Epithelial cell of prostate (primary cell): ENCODE measurements at regions not wholly inside any gene's neighbourhood (a gene's known extent, or its start where the extent isn't known, plus 50 kb on each side); places are given as distances from the start of the nearest gene placed in this dataset.
"Not testable (repeated sequence)": the region's sequence is repeated elsewhere in the genome, so short reads cannot be mapped to it uniquely, and the experiment has no call there.

Experiments
- DNase-seq: peaks from one replicate; pipeline ENCODE4 v3.0.0-alpha.2; 2011; ENCODE audit warnings: low read depth, low spot score
- H3K27ac ChIP-seq: fragments of 450-650 bp; 2 replicates; pipeline ENCODE4 v1.5.1; 2017; ENCODE audit warnings: mild to moderate bottlenecking

GRCh38 chr1:116847688-116848531, 61.8 kb upstream of the PTGFRN start:
- no peak overlapping the region for H3K27ac ChIP-seq
- DNase-seq, result no peak

- H3K27ac ChIP-seq, result no peak overlapping the region
- DNase-seq, result no peak
These were observed 59.3 kb upstream of the PTGFRN start for GRCh38 chr1:116850436-116850835.

- not testable (repeated sequence) for H3K27ac ChIP-seq, DNase-seq
These were observed 58.5 kb upstream of the PTGFRN start for GRCh38 chr1:116851189-116851588.

DNA sequence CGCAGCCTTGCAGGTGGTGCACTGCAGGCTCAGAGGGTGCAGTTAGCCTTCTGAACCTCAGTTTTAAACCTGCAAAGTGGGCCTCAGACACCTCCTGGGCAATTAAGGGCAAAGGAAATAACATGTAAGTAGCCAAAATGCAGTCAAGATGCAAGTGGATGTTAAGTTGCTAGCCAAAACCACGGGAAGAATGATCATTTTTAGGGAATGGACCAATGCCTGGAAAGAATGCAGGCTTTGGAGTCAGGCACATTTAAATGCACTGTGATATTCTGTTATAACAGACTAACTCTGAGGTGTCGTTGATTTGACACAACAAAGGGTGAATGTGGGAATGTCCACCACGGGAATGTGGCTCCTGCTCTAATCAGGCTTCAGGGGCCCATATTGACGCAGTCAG, 57.9 kb upstream of the PTGFRN start:
- DNase-seq, result no peak
- H3K27ac ChIP-seq, result no peak overlapping the region

- DNase-seq, result no peak
- no peak overlapping the region for H3K27ac ChIP-seq
These were observed 57.3 kb upstream of the PTGFRN start for GRCh38 chr1:116852367-116852766.

DNA sequence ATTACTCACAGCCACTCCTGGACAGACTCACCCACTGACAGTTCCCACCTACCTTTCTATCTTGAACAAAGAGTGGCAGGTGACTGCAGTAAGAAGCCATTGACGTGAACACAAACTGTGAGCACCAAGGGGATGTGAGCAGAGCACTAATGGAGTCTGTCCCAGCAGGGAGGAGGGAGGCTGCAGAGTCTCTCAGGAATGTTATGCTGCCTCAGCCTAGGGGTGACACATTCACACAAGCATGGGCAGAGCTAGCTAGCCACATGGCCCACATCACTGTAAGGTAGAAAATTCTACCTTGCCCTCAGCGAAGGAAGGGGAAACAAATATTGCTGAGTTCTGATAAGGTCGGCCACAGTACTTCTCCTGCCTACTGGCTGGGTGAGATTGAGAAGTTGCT, 56.8 kb upstream of the PTGFRN start:
- H3K27ac ChIP-seq, result peak overlapping the region; percentile 47
- DNase-seq, result no peak

DNA sequence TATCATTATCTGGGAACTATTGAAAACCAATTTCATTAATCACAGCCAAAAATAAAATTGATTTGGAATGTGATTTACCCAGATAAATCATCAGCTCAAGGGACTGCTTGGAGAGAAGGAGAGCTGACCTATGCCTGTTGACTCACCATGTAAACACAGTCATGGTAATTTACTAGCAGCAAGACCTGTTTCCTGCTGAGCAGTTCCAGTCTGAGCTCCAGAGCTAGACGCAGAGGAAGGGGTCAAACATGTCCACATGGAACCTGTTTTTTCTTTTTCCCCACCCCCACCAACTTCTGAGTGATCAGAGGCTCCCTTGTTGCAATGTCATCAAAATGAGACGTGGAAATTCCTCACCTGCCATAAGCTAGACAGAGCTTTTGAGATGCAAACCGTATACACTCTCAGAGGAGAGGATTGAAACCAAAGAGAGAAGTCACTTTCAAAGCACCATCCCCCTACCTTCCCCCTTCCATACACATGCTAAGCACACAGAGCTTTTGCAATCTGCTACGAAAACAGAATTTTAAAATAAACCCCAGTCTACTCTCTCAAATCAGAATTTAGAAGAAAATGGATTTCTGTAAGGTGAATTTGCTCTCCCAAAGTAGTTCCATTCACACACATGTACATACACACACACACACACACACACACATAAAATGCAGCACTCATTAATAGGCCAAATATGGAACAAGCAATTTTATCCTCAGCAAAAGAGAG, 55.9 kb upstream of the PTGFRN start:
- H3K27ac ChIP-seq, result peak overlapping the region; percentile 47
- peak; percentile 93 for DNase-seq

- no peak for DNase-seq
- H3K27ac ChIP-seq, result peak overlapping the region; percentile 47
These were observed 55.4 kb upstream of the PTGFRN start for GRCh38 chr1:116854403-116854690.

DNA sequence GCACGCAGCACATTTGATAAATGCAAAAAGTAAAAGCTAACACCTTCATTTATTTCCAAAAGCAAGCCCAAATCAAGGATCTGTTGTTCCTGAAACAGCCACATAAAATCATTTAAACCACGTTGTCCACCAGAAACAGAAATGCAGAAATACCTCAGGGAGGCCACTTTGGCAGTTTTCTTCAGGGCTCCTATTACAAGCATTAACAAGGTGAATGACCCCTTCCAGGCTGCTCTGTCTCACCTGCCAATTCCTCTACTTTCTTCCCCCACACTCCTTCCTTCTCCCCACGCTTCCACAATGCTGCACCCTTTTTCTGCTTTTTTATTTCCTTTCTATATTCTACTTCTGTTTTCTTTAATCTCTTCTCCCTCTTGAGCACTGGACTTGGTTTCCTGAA, 55.0 kb upstream of the PTGFRN start:
- H3K27ac ChIP-seq, result no peak overlapping the region
- no peak for DNase-seq

DNA sequence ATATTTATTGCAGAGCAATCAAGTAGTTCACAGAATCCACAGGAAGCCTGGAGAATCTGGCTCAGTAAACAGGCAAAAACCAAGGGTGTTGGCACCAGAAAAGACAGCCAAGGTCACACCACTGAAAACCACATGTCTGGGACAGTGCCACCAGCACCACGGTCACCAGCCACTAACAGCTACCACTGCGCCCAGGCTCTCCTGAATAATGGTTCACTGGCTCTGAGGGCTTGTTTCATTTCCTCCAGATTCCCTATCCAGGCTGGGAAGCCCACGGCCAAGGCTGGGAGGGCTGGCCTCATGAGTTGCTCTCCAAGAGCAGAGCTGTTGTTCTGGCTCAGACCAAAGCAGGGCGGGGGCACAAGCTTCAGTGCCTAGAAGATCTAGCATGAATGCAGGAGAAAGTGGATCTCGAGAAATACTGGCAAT, 54.5 kb upstream of the PTGFRN start:
- DNase-seq, result no peak
- no peak overlapping the region for H3K27ac ChIP-seq

DNA sequence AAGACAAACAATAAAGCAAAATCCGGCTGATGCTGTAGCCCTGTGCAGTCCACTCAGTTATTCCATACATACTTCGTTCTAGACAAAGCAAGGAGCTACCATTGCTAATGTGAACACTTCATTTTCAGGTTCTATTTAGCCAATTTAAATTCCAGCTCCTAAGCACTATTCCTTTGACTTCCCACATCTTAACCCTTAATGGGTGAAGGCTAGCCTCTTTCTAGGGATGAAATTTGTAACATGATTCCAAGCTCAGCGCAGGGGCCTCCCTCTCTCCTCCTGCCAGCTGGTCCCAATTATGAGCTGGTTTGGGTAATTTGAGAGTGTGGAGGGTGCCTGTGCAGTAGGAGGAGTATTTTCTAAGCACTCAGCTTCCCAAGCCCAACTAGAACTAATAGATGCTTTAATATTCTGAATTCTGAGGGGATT, 53.9 kb upstream of the PTGFRN start:
- no peak for DNase-seq
- no peak overlapping the region for H3K27ac ChIP-seq

DNA sequence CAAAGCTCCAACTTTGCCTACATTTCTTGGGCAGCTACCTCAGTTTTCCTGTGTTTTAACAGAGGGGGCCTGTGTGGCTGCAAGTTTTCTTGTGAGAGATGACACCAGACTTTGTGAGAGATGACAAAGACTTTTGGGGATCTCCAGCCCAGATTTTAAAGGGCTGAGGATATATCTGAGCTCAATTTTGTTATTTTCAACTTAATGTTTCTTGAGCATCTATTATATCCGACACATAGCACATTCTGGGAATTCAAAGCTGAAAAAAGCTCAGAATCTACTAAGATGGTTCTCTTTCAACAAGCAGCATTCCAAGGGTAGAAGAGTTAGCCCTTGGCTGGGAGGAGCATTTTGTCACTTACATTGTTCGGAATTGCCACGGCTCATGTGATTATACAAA, 53.4 kb upstream of the PTGFRN start:
- no peak overlapping the region for H3K27ac ChIP-seq
- DNase-seq, result no peak

GRCh38 chr1:116857092-116857491, 52.6 kb upstream of the PTGFRN start:
- no peak overlapping the region for H3K27ac ChIP-seq
- DNase-seq, result no peak
